Uterus (tissue), 2 donors: ENCODE measurements at regions not wholly inside any gene's neighbourhood (a gene's known extent, or its start where the extent isn't known, plus 50 kb on each side); places are given as distances from the start of the nearest gene placed in this dataset.

Experiments used
- POLR2A ChIP-seq, 2 donors: fragments of 450-650 bp; IDR thresholded peaks; one replicate each; pipeline ENCODE4 v1.6.1; 2016; ENCODE audit warnings: antibody characterized with exemption in 2 of 2, mild to moderate bottlenecking in 1 of 2, moderate library complexity in 1 of 2
- TF ChIP-seq, protein P1 (sequence below), 4 experiments: fragments of 200-600 bp in 2 of 4; fragments of 450-650 bp in 2 of 4; sonication (generic) in 2 of 4; IDR thresholded peaks; one replicate each; pipeline ENCODE4 v1.5.1; 2016 to 2019; ENCODE audit warnings: antibody characterized with exemption in 4 of 4, mild to moderate bottlenecking in 2 of 4, moderate library complexity in 1 of 4

DNA sequence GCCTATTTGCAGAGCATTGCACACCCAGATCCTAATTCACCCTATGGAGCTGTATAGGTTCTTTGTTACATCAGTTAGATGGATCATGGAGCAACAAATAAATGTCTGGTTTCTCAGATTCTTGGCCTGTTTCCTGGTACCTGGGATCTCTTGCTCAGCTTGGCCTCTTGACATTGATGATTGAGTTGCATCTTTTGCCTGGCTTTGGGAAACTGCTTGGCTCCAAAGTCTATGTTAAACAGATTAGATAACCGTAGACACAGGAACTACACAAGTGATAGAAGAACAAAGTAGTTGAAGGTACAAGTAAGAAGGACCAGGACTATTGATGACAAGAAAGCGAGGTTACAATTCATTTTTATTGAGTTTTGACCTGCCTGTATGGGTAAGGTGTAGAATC, 77.3 kb downstream of the TMEM100 start:
- TF ChIP-seq, protein P1, sequence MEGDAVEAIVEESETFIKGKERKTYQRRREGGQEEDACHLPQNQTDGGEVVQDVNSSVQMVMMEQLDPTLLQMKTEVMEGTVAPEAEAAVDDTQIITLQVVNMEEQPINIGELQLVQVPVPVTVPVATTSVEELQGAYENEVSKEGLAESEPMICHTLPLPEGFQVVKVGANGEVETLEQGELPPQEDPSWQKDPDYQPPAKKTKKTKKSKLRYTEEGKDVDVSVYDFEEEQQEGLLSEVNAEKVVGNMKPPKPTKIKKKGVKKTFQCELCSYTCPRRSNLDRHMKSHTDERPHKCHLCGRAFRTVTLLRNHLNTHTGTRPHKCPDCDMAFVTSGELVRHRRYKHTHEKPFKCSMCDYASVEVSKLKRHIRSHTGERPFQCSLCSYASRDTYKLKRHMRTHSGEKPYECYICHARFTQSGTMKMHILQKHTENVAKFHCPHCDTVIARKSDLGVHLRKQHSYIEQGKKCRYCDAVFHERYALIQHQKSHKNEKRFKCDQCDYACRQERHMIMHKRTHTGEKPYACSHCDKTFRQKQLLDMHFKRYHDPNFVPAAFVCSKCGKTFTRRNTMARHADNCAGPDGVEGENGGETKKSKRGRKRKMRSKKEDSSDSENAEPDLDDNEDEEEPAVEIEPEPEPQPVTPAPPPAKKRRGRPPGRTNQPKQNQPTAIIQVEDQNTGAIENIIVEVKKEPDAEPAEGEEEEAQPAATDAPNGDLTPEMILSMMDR (IDR thresholded peaks at IDR 0.05): no peak
- no peak for TF ChIP-seq POLR2A (IDR thresholded peaks at IDR 0.05)
